Fibroblast of gingiva (primary cell): ENCODE measurements at regions not wholly inside any gene's neighbourhood (a gene's known extent, or its start where the extent isn't known, plus 50 kb on each side); places are given as distances from the start of the nearest gene placed in this dataset.
A peak's percentile ranks its signal among the peaks of the same experiment; 100 is the strongest.
"Not testable (repeated sequence)": the region's sequence is repeated elsewhere in the genome, so short reads cannot be mapped to it uniquely, and the experiment has no call there.

Experiments used
- DNase-seq: peaks from one replicate; pipeline ENCODE4 v3.0.0-alpha.2; 2011; ENCODE audit warnings: low read depth

DNA sequence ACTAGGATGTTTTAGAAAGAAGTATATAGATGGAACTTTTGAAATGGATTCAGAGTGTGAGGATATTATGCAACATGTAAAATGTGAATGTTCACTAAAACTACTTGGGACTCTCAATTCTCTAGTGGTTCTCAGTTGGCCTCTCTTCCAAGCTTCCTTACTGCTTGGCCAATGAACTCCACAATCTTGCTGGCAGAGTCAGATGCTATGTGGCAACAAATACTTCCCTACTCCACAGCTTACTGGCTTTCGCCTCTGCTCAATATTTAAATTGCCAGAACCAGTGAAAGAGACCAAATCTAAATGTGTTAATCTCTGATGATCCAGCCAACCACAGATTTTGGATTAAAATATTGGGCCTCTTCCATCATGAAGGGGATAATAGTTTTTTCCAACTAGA is 138.4 kb downstream of the HTR1B start:
- no peak for DNase-seq

DNA sequence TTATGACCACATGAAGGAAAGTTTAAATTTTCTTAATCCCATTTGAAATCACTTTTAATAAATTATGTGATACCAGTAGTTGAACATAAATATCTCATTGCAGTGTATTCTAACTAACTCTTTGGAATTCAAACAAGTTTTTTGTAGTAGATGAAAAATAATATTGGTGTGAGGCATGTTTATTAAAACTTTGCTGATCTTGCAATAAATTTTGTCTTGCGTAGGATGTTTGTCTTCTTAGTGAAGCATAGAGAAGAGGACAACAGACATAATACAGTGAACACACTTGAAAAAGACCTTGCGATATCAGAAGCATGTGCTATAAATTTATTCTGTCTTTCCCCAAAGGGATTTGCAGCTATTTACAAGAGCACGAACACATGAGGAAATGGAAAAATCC is 140.7 kb downstream of the HTR1B start:
- DNase-seq = no peak

DNA sequence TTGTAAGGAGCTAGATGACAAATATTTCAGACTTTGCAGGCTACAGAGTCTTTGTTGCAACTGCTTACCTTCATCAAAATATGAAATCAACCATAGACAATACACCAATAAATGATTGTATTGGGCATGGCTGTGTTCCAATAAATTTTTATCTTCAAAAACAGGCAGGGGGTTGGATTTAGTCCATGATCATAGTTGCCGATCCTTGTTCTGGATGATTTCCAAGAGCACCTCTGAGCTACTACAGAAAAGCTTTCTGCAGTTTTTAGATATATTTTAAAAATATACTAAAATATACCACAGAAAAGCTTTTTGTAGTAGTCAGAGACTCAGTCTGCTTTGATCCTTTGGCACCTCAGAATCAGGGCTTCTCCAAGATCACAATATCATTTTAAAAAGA is 145.0 kb downstream of the HTR1B start:
- DNase-seq = no peak

DNA sequence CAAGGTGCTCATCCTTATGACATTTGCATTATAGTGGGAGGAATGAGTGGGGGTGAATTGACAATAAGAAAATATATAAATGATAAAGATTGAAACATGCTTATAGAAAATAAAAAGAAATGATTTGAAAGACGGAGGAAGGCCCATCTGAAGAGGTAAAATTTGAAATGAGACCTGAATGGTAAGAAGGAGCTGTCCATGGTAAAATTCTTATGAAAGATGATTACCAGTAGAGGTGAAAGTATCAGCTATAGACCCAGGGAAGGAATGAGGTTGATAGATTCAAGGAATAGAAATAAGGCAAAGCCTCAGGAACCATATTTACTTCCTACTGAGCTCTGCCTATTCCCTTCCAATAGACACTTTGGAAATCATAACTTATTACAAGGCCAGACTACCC is 149.7 kb downstream of the HTR1B start:
- DNase-seq = no peak

DNA sequence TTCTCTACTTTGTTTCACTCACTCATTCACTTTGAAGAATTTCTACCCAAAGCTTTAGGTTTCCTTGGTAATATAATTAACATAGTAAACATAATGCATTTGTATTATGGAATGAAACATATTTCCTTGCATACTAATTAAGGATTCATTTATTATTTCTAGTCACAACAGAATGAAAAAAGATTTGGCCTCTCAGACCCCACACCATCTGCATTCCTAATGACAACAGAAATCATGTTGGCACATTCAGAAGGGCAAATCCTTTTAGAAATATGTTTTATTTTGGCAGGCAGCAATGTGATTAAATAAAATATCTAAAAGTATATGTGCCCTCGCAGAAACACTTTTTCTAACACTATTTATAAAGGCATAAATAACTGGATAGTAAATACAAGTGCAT is 163.4 kb downstream of the HTR1B start:
- no peak for DNase-seq

DNA sequence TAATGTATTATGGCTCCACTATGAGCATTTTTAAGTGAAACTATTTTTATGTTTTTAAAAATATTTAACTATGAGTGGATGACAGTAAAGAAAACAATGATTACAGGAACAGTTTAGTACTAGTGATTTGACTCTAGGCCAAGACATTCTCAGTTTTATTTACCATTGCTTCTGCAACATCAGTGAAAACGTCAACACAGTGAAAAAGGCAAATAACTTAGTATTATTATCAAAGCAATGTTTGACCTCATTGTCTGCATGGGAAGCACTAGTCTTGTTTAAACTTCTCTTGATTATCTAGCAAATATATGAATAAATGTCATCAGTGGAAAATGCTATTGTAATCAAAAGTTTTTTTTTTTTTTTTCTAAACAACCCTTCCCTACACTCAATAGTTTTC is 165.0 kb downstream of the HTR1B start:
- no peak for DNase-seq

DNA sequence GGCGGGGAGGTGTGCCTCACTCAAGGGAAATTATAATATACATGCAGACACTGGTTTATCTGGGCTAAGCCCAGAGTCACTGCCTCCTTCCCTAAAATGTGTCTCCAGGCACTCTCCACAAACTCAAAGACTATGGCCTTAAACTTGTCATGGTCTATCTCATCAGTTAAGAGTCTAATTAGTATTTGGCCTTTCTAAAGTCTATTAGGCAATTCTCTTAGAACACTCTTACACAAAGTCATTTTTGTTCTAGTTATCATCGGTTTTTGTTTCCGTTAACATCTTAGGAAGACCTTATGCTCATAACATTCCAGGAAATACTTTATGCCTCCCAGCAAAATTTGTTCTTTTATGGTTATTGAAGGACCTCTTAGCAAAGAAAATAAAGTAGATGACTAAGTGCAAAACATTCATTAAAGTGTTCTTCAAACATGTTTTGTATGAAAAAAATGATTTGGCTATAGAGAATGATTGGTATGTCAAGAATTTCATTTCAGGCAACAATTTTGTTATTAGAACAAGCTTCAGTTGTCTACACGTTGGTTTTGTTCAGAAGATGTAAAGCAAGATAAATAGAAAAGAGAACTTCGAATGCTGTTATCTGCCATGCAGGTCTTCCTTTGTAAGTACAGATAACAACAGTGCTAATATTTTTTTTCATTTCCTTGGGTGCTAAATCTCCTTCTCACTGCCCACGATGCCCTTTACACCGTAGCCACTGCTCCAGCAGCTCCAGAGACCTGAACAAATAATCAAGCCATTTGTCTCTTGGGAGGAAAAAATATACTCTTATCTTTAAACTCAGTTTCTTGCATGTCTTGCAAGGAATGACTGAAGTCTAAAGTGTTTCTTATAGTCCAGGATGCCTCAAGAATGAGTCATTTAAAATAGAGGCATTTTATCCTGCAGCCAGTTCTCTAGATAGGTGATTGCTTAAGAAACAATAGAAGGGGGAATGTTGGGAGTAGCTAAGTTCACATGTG is 170.4 kb downstream of the HTR1B start:
- peak; percentile 57 for DNase-seq

DNA sequence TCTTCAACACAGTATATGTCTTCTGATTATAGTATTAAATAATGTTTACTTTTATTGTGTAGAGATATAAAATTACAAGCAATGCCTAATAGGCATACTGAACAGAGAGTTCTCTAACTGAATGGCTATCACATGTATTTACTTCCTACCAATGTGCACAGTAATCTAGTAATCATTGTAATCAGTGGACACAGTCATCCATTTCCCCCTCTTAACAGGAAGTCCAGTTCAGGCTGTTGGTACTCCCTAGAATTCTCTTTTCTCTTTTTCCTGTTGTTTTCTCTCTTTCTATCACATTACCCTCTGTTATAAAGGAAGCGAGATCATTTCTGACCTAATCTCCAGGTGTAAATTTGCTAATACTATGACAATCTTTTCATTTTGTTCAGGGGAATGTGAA is 172.5 kb downstream of the HTR1B start:
- no peak for DNase-seq

DNA sequence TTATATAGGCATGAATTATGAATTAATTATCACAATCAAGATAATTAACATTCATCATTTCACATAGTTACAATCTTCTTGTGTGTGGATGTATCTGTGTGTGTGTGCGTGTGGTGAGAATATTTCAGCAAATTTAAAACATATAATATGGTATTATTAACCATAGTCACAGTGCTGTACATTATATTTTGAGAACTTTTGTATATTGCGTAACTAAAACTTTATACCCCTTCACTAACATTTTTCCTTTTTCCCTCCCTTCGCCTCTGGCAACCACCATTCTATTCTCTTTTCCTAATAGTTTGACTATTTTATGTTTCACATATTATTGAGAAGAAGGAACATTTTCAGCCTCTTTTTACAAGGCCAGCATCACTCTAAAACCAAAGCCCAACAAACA is 176.8 kb downstream of the HTR1B start:
- no peak for DNase-seq

DNA sequence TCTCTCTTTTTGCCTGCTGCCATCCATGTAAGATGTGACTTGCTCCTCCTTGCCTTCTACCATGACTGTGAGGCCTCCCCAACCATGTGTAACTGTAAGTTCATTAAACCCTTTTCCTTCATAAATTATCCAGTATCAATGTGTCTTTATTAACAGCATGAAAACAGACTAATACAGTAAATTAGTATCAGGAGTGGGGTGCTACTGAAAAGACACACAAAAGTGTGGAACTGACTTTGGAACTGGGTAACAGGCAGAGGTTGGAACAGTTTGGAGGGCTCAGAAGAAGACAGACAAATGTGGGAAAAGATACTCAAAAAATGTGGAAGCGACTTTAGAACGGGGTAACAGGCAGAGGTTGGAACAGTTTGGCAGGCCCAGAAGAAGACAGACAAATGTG is 189.4 kb downstream of the HTR1B start:
- DNase-seq = no peak

DNA sequence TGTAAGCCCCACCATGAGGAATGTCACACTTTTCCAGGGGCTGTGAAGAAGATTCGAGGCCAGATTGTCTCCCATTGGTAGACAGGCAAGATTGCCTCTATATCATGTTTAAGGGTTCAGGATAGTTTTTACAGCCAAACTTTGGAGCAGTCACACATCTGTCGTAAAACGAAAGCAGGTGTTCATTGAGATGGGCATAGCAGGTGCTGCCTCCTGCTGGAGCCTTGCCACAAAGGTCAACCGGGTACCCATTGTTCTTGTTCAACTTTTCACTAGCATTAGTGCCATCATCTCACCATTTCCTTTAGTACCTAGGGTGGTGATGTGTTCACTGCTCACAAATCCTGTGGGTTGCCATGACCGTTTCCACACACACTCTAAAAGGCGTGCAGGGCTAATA is 198.3 kb downstream of the HTR1B start:
- no peak for DNase-seq

DNA sequence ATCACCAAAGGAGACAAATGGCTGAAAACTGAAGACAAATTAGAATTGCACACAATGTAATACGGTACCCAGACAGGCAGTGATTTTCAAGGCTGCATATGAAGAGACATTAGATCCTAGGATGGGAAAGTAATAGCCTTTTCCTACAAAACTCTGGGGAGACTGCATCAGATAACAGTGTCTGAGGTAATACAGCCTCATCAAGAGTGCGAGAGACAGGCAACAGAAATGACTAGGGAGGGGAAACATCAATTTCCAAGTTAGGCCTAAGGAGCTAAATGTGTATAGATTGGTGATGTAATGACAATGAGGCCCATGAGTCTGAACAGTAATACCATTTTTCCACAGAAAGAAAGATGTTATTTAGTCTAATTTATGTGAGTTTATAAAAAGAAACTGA is 200.3 kb downstream of the HTR1B start:
- no peak for DNase-seq

DNA sequence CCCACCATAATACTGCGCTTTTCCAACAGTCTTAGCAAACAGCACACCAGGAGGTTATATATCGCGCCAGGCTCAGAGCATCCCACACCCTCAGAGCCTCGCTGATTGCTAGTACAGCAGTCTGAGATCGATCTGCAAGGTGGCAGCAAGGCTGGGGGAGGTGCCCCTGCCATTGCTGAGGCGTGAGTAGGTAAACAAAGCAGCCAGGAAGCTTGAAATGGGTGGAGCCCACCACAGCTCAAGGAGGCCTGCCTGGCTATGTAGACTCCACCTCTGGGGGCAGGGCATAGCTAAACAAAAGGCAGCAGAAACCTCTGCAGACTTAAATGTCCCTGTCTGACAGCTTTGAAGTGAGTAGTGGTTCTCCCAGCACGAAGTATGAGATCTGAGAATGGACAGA is 211.5 kb downstream of the HTR1B start:
- not testable (repeated sequence) for DNase-seq

DNA sequence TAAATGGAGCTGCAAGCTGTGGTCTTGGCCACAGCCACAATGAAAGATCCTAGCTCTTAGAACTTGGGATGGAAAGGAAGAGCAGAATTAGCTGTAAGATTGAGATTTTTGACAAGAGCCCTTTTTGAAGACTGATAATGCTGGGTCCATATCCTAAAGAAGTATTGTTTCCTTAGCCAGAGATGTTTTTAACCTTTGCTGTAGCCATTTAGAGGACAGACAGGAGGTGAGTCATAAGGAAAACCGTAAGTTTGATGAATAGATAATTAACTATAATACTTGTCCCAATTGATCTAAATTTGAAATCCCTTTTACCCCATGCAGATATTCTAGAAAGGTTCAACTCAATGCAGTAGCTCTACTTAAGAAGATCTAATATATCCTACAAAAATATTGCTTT is 213.7 kb downstream of the HTR1B start:
- DNase-seq = no peak

DNA sequence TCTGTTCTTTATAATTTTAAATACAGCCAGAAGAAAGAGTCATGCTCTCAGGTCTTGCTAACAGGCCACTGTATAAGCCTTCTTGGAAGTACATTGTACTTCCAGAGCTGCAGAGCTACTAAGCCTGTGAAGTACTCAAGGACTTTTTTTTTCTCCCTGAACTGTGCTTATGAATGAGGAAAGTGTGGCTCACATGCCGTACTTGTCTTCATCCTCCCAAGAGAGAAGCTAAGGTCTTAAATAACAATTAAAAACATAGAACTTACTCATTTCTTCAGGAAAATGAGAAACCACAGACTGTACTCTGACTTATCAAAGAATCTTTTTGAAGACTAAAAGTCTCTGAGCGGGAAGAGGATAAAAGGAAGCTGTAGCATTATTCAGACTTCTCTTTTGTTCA is 218.3 kb downstream of the HTR1B start:
- no peak for DNase-seq

DNA sequence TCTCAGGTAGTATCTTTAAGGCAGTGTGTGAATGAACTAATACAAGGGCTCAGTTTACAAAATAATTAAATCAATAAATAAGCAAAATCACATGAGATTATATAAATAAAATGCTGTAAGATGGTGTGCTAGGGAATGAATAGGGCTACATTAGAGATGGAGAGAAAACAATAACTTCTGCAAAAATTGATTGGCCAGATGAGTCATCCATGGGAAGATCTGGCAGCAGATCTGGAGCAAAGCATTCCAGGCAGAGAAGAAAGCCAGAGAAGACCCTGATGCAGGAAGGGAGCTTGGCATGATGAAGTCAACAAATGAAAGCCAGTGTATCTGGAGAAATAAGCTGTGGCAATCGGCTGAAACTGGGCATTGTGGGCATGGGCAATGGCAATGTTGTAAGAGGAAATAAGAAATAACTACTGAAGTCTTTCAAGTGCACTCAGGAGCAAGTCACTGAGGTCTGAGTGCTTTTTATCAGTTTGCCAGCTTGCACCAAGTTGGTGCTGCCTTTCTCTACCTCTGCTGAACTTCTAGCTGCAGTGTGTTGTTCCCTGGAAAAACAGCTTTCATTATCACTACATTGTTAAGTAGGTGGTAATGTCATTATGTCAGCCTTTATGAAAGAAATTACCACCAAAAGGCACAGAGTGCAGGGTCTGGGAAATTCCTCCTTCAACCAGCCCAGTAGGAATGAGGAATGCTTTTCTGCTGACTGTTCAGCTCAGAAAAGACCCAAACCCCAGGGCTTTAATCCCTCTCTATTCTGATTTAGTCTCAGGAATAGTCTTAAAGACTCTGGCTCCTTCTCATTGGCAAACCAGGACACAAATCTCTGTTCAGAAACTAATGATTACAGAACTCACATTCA is 231.6 kb downstream of the HTR1B start:
- no peak for DNase-seq

DNA sequence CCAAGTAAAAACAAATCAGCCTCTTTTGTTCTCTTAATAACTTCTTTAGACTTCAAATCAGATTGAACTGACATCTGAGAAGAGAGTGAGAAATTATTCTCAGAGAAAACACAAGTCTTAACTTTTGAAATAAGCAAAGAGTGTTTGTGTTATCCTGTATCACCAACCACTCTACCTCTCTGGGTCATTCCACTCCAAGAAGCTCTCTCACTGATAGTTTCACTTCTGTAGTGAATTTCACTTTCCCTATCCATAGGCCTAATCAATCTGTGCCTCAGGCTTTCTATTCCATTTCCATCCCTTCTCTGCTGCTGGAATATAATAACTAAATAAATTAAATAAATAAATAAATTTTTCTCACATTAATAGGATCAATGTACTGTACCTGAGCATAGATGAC is 235.0 kb downstream of the HTR1B start:
- DNase-seq = no peak

DNA sequence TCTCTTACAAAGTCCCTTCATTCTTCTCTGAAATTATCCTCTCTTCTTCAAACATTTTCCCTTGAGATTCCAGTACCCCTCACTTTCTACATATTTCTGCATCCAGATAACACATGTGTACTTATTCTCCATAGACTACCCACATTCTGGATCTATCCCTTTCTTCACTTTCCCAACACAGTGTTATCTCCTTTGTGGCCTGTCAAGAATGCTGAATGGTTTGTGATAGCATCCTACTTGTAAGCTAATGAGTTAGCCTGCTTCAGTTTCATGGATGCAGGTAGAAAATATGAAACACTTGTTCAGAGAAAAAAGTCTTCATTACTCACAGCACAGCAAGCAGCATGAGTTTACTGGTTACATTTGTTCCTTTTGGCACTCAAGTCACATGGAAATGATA is 245.4 kb downstream of the HTR1B start:
- DNase-seq = no peak

DNA sequence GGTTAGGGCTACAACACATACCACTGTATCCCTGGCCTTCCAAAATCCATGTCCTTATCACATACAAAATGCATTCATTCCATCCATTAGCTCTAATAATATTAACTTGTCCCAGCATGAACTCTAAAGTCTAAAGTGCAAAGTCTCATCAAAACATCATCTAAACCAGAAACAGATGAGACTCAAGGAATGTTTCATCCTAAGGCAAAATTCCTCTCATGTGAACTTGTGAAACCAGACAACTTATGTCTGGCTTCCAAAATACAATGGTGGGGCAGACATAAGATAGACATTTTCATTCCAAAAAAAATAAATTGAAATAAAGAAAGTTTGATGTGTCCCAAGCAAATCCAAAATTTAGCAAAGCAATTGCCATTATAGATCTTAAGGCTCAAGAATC is 257.4 kb downstream of the HTR1B start:
- DNase-seq = no peak

DNA sequence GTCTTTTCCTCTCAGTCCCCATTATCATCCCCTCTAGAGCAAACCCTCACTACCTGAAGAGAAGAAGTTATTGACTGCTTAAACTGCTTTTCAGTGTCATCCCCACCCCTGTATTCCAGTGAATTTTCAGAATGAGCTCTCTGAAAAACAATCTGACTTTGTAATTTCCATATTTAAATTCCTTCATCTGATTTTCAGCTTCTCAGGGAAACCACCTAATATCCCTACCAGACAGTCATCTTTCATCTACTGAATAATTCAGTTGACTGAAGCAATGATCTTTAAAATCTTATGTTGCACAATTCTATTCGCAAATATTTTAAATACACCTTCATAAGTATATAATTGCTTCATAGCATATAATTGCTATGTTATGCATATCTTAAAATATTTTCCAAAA is 258.7 kb downstream of the HTR1B start:
- no peak for DNase-seq

DNA sequence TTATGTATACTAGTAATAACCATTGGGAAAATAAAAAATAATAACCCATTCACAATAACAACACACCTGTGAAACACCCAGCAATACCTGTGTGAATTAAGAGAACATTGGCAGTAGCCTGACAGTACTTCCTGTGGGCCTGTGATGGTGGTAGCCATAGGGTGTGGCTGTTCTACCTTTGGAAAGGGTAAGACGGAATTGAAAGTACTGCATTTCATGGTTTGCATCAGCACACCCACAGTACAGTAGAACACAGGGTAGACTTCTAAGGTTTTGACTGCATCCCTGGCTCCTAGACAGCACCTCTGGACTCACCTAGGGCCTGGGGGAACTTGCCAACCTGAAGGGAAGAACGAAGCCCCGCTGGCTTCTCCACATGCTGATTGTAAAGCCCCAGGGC is 279.8 kb downstream of the HTR1B start:
- DNase-seq = no peak

DNA sequence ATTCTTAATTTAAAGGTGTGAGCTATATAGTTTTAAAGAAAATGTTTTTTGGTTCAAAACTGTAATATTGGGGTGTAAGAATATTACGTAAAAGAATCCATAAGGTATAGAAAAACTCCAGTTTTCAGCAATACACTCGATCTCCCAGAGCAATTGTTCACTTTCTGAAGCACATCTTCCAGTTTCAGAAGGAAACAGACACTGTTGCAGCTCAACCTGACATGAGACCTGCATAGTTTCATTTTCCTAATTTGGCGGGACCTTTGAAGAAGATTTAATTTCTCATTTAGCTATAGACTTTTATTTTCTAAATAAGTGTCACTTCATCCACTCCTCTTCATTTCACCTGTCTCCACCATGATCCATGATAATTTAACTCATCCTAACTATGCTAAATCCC is 281.5 kb downstream of the HTR1B start:
- DNase-seq = no peak

DNA sequence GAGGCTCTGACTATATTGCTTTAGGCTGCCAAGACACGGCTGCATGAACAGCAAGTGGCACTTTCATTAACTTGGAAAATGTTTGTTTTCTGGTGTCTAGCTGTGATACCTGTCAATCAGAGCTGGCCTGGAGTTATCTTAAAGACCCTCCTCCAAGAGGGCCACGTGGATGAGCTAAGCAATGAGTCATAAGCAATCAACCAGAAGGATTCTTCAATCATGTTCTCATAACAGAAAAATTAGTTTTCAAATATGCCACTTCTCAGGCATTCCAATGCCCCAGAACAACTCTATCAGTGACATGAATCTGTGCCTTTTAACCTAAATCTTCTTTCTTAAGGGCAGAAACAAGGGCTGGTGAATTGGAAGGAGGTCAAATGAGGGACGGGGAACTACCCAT is 283.0 kb downstream of the HTR1B start:
- DNase-seq = no peak
